Immature natural killer cell (primary cell): ENCODE measurements at regions not wholly inside any gene's neighbourhood (a gene's known extent, or its start where the extent isn't known, plus 50 kb on each side); places are given as distances from the start of the nearest gene placed in this dataset.

Experiments used
- DNase-seq, 3 donors: peaks; one replicate each; pipeline ENCODE4 v3.0.0; 2022; ENCODE audit warnings: mixed read lengths in 1 of 3
- H3K27ac Mint-ChIP-seq, 6 donors: one replicate each; pipeline ENCODE4 v1.8.0; 2020; ENCODE audit warnings: mixed read lengths in 6 of 6, mild to moderate bottlenecking in 5 of 6, inconsistent platforms in 4 of 6, moderate library complexity in 3 of 6
- H3K27me3 Mint-ChIP-seq, 3 donors: one replicate each; pipeline ENCODE4 v1.8.0; 2020 to 2021; ENCODE audit warnings: low read depth in 3 of 3, mild to moderate bottlenecking in 3 of 3, mixed read lengths in 3 of 3, moderate library complexity in 3 of 3, inconsistent platforms in 1 of 3
- H3K36me3 Mint-ChIP-seq, 3 donors: one replicate each; pipeline ENCODE4 v1.8.0; 2020; ENCODE audit warnings: mixed read lengths in 3 of 3, inconsistent platforms in 2 of 3, mild to moderate bottlenecking in 2 of 3
- H3K4me1 Mint-ChIP-seq, 2 donors: one replicate each; pipeline ENCODE4 v1.8.0; 2020; ENCODE audit warnings: inconsistent platforms in 2 of 2, mild to moderate bottlenecking in 2 of 2, mixed read lengths in 2 of 2, moderate library complexity in 1 of 2
- H3K4me3 Mint-ChIP-seq, 5 donors: one replicate each; pipeline ENCODE4 v1.8.0; 2020; ENCODE audit warnings: mild to moderate bottlenecking in 5 of 5, mixed read lengths in 5 of 5, inconsistent platforms in 3 of 5, moderate library complexity in 3 of 5
- H3K9me3 Mint-ChIP-seq, 6 donors: one replicate each; pipeline ENCODE4 v1.8.0; 2020; ENCODE audit warnings: mild to moderate bottlenecking in 6 of 6, mixed read lengths in 6 of 6, inconsistent platforms in 4 of 6, moderate library complexity in 3 of 6

DNA sequence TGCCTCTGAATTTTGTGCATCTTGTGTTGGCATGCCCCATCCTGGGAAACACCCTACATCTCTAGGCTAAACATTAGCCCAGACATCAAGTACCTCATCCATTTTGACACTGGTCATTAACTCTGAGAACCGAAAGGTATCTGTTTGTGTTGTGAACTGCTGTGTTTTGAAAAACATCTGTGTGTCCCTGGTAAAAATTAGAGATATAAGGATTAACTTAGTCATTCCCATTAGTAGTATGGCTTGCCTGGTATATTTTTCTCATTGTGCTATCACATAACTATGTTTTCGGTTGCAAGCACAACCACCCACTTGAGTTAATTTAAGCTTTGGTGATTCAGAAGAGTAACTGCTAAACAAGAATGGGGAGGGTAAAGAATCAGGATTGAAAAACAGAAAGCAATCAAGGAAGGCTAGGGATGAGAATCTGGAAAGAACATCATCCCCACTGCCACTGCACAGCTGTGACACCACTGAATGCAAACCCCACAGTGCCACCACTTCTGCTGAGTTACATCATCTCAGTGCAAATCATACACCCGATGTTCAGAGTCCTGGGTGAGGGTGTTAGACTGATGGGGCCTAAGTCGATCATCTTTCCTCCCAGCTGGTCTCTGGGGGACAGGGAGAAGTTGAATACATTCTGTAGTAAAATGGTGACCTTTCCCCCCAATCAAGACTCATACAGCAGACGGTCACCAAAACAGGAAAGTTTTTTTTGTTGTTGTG lies 234.0 kb downstream of the EPHA4 start:
- Mint-ChIP-seq H3K27me3 (peaks cover 0 to 4% (median 2%) of the 10 kb centered on the region in 3 donors), H3K27ac (no peak overlapping the region), H3K36me3 (no peaks in the 10 kb centered on the region), H3K9me3 (no peaks in the 10 kb centered on the region), H3K4me3 (no peak overlapping the region), H3K4me1 (no peaks in the 10 kb centered on the region)
- DNase-seq = no peak

DNA sequence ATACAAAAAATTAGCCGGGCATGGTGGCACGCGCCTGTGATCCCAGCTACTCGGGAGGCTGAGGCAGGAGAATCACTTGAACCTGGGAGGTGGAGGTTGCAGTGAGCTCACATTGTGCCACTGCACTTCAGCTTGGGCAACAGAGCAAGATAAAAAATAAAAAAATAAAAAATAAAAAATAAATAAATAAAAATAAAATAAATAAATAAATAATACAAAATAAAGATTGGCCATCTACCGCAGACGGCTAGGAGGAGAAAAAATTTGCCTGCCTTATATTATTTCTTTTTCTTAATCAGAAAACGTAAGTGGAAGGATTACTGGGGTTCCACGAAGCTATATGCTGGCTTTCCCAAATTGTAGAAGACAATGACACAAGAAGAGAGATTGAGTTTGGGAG lies 229.7 kb downstream of the EPHA4 start:
- DNase-seq = no peak
- Mint-ChIP-seq H3K27ac (no peak overlapping the region), H3K4me1 (no peaks in the 10 kb centered on the region), H3K27me3 (peaks cover 0 to 4% (median 0%) of the 10 kb centered on the region in 3 donors), H3K4me3 (no peak overlapping the region), H3K9me3 (no peaks in the 10 kb centered on the region), H3K36me3 (no peaks in the 10 kb centered on the region)

DNA sequence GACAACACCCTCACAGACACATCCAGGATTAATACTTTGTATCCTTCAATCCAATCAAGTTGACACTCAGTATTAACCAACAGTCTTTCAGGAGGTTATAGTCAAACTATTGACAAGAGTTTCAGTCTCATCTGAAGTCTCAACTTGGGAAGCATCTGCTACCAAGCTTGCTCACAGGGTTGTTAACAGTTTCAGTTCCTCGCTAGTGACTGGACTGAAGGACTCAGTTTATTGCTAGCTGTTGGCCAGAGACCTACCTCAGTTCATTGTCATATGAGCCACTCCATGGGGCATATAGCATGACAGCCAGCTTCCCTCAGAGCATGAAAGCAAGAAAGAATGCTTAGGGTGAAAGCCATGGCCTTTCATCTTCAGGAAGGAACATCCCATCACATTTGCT lies 228.6 kb downstream of the EPHA4 start:
- H3K4me1 Mint-ChIP-seq = no peaks in the 10 kb centered on the region

DNA sequence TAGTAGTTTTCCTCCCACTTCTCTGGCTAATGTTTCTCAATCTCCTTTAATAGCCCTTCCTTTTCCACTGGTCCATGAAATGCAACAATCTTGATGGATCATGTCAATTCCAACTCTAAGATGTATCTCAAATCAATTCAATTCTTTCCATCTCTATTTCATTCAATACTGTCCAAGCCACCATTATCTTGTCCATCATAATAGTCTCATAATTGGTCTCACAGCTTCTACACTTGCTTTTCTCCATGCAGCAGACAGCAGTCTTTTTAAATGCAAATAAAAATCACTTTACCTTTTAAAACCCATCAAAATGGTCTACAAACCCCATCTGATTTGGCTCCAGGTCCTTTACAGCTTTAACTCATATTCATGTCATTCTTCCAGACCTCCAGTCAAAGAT lies 226.6 kb downstream of the EPHA4 start:
- no peak for DNase-seq
- Mint-ChIP-seq H3K9me3 (no peaks in the 10 kb centered on the region), H3K4me3 (no peak overlapping the region), H3K27ac (no peak overlapping the region), H3K36me3 (no peaks in the 10 kb centered on the region), H3K27me3 (peaks cover 0 to 2% (median 0%) of the 10 kb centered on the region in 3 donors), H3K4me1 (no peaks in the 10 kb centered on the region)

More for the DNA sequence above, 228.6 kb downstream of the EPHA4 start:
- H3K4me3 Mint-ChIP-seq = no peak overlapping the region
- H3K27ac Mint-ChIP-seq = no peak overlapping the region
- peaks cover 0 to 4% (median 0%) of the 10 kb centered on the region in 3 donors for H3K27me3 Mint-ChIP-seq
- no peaks in the 10 kb centered on the region for H3K36me3 Mint-ChIP-seq
- H3K9me3 Mint-ChIP-seq = no peaks in the 10 kb centered on the region
- no peak for DNase-seq

DNA sequence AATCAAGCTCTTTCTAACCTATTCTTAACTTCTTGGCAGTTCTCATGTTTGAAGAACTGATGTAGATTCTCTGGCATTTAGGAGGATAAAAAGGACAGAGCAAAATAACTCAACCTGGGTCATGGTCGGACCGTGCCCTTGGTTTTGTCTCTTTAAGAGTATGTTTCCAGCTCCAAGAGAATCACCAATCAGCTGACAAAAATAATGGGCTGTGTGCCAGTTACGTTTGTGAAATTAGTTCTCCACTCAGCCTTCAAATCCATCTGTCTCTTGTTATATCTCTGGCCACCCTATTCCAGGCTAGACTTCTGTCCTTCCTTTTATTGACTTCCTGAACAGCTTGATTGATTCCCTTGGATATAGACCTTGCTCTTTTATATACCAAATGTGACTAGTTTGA lies 225.7 kb downstream of the EPHA4 start:
- Mint-ChIP-seq H3K4me3 (no peak overlapping the region), H3K36me3 (no peaks in the 10 kb centered on the region), H3K27ac (no peak overlapping the region), H3K4me1 (no peaks in the 10 kb centered on the region), H3K9me3 (no peaks in the 10 kb centered on the region), H3K27me3 (peaks cover 0 to 2% (median 0%) of the 10 kb centered on the region in 3 donors)
- no peak for DNase-seq

DNA sequence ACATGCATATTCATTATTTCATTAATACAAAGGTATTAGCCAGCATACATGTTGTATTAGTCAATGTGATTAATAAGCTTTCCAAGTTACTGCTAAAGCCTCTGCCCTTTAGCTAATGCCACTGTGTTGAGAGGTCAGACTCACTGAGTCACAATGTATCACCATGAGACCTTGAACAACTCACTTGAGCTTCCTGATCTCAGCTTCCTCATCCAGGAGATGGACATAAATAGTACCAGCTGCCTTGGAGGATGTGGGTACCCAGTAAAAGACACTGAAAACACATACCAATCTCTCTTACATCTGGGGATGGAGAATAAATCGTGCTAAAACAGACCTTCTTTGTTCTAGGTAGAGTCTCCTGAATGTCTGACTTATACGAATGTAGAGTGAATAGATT lies 224.6 kb downstream of the EPHA4 start:
- no peaks in the 10 kb centered on the region for H3K9me3 Mint-ChIP-seq
- no peak overlapping the region for H3K4me3 Mint-ChIP-seq
- H3K36me3 Mint-ChIP-seq = no peaks in the 10 kb centered on the region
- peaks cover 0 to 4% (median 0%) of the 10 kb centered on the region in 3 donors for H3K27me3 Mint-ChIP-seq
- no peak overlapping the region for H3K27ac Mint-ChIP-seq
- DNase-seq = no peak
- no peaks in the 10 kb centered on the region for H3K4me1 Mint-ChIP-seq

DNA sequence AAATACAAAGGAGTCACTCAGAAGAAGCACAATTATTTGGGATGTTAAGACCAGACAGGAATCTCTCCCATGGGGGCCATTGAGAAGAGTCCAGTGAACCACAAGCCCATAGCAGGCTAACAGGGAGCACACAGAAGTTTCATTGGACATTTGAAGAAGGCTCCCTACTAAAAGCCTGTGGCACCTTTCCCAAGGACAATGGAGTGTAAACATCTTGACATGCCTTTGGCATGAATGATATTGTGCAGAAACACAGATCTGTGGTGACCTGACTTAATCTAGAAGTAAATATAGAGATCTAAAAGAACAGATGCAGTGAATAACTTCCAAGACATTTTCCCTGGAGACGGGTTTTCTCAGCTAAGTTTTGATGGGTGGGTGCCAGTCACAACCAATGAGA lies 221.5 kb downstream of the EPHA4 start:
- Mint-ChIP-seq H3K9me3 (no peaks in the 10 kb centered on the region), H3K27me3 (peaks cover 0 to 5% (median 2%) of the 10 kb centered on the region in 3 donors), H3K27ac (no peak overlapping the region), H3K4me1 (no peaks in the 10 kb centered on the region), H3K4me3 (no peak overlapping the region), H3K36me3 (no peaks in the 10 kb centered on the region)
- DNase-seq = no peak

DNA sequence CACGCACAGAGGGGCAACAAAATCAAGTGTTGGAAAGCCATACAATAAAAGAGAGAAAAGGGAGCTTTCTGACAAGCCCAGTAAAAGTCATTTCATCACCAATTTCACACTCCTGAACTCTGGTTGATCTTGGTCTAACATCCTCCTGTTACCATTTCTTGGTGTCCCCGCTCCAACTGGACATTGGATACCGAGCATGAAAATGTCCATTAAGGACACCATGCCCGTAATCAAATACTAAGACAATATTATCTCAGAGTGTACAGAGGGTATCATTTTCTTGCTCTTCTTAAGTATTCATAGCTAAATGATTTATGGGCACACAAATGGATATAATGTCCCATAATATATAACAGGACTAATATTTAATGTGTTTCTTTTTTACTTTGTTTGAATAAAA lies 218.9 kb downstream of the EPHA4 start:
- Mint-ChIP-seq H3K4me3 (no peak overlapping the region), H3K9me3 (no peaks in the 10 kb centered on the region), H3K27me3 (peaks cover 0 to 4% (median 2%) of the 10 kb centered on the region in 3 donors), H3K27ac (no peak overlapping the region), H3K4me1 (no peaks in the 10 kb centered on the region), H3K36me3 (no peaks in the 10 kb centered on the region)
- no peak for DNase-seq

DNA sequence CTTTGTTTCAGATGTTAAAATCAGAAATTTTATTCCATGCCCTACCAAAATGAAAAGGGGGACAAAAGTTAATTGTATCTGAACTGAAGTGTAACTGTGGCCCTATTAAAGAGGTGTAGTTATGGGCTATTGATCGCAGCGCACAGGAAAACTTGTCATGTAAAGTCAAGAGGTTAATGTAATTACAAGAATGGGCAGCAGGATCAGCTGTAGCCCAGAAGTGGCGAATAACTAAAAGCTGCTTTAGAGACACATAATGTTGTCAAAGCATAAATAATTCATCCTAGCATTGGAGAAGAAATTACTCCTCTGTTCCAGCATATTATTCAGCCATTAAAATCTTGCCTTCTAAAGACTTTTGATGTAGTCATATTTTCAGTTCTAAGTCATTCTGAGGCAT lies 211.8 kb downstream of the EPHA4 start:
- Mint-ChIP-seq H3K4me3 (no peak overlapping the region), H3K27me3 (peaks cover 0 to 6% (median 3%) of the 10 kb centered on the region in 3 donors), H3K27ac (no peak overlapping the region), H3K36me3 (peaks cover 0 to 4% (median 0%) of the 10 kb centered on the region in 3 donors), H3K9me3 (no peaks in the 10 kb centered on the region), H3K4me1 (no peaks in the 10 kb centered on the region)
- DNase-seq = no peak

DNA sequence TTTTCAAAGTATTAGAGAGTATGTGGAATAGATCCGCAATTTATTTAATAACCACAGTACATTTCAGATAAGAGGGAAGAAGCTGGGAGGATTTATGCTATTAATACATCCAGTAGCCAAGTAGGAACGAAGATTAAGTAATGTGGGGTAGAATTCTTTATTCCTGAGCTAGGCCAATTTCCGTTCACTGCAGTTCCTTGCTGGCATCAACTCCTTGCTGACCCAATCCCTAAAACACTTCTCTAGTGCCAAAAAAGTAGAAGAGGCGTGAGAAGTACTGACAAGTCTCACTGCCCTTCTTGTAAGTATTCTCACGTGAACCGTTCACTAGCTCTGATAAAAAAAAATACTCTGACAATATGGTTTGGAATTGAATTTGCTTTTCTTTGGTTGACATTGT lies 211.4 kb downstream of the EPHA4 start:
- DNase-seq = no peak
- Mint-ChIP-seq H3K27ac (no peak overlapping the region), H3K36me3 (peaks cover 0 to 4% (median 0%) of the 10 kb centered on the region in 3 donors), H3K27me3 (peaks cover 0 to 6% (median 3%) of the 10 kb centered on the region in 3 donors), H3K4me1 (no peaks in the 10 kb centered on the region), H3K9me3 (no peaks in the 10 kb centered on the region), H3K4me3 (no peak overlapping the region)

DNA sequence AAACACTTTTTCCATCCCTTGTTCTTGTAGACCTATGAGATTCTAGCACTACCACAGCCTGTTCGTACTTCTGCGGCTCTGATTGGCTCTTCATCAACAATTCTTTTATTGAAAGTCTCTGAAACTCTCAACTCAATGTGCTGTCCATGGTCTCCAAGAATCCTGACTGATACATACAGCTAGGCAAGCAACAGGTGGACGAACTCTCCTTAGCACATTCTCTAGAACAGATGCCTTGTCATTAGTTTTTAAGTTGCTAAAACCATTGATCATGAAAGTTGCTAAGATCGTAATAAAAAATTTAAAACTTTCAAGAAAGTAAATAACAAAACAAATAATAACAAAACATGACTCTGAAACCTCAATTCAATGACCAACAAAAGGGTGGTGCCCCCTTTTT lies 210.5 kb downstream of the EPHA4 start:
- no peak for DNase-seq

DNA sequence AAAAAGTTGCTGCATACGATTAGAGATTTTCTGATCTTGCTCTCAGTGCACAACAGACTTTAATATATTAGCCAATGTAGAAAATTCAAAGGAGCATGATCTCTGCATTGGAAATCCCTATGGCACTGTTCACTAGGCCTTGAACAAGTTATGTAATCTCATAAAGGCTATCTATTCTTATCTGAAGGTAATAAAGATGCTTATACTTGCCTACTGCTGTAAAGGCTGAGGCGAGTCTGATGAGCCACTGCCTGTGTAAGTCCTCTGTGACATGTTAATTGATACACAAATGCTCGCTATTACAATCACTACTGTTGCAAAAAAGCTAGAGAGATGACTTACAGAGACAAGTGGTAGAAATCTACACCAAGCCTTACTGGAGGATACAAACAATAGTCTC lies 207.4 kb downstream of the EPHA4 start:
- DNase-seq = no peak
- Mint-ChIP-seq H3K36me3 (peaks cover 0 to 4% (median 0%) of the 10 kb centered on the region in 3 donors), H3K27me3 (peaks cover 0 to 4% (median 3%) of the 10 kb centered on the region in 3 donors), H3K9me3 (no peaks in the 10 kb centered on the region), H3K27ac (peak overlapping the region in 1 of 6 donors; percentile 6), H3K4me1 (no peaks in the 10 kb centered on the region), H3K4me3 (no peak overlapping the region)

More for the DNA sequence above, 210.5 kb downstream of the EPHA4 start:
- Mint-ChIP-seq H3K4me3 (no peak overlapping the region), H3K9me3 (no peaks in the 10 kb centered on the region), H3K4me1 (no peaks in the 10 kb centered on the region), H3K36me3 (peaks cover 0 to 4% (median 0%) of the 10 kb centered on the region in 3 donors), H3K27me3 (peaks cover 0 to 6% (median 3%) of the 10 kb centered on the region in 3 donors), H3K27ac (no peak overlapping the region)
